ENCODE measurements at regions not wholly inside any gene's neighbourhood (a gene's known extent, or its start where the extent isn't known, plus 50 kb on each side); places are given as distances from the start of the nearest gene placed in this dataset.

DNA sequence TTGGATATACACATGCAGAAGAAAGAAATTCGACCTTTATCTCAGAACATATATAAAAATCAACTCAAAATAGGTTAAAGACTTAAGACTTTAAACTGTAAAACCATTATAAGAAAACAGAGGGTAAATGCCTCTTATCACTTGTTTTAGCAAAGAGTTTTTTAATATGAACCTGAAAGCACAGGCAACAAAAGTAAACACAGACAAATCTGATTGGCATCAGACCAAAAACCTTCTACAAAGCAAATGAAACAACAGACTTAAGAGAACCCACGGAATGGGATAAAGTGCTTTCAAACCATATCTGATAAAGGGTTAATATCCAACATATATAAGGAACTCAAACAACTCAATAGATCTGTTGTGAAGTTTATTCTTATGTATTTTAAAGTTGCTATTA is 309.9 kb upstream of the OPRM1 start:
- TF ChIP-seq CTCF (conservative IDR thresholded peaks at IDR 0.05; ENCODE audit: low read length): no peak
- no peak for DNase-seq (ENCODE audit: low read depth)

GRCh38 chr6:153727885-153728284 is 311.2 kb upstream of the OPRM1 start:
- no peak overlapping the region for H3K4me3 ChIP-seq (ENCODE audit: low read length)
- no peak for TF ChIP-seq CTCF (conservative IDR thresholded peaks at IDR 0.05; ENCODE audit: low read length)
- DNase-seq (ENCODE audit: low read depth): no peak

More for the DNA sequence above, 309.9 kb upstream of the OPRM1 start:
- H3K4me3 ChIP-seq (ENCODE audit: low read length): no peak overlapping the region

GRCh38 chr6:153725456-153725855 is 313.6 kb upstream of the OPRM1 start:
- H3K4me3 ChIP-seq (ENCODE audit: low read length): no peak overlapping the region
- TF ChIP-seq CTCF (conservative IDR thresholded peaks at IDR 0.05; ENCODE audit: low read length): no peak
- DNase-seq (ENCODE audit: low read depth): no peak

DNA sequence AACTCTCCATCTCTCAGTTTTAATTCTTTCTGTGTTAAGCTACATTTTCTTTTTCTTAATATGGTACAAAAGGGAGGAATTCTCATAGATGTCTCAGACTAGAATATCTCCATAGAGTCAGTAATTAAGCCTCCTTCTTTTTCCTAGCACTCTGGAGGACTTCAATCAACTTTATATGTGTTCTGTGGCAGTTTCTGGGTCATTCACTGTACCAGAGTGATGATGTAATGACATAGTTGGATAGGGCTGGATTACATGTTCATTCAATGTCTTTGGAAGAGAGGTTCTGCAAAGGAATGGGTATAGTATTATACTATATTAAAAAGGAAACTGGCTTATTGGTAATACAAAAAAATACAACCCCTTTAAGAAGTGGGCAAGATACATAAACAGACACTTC is 318.3 kb upstream of the OPRM1 start:
- no peak for DNase-seq (ENCODE audit: low read depth)
- H3K4me3 ChIP-seq (ENCODE audit: low read length): no peak overlapping the region
- TF ChIP-seq CTCF (conservative IDR thresholded peaks at IDR 0.05; ENCODE audit: low read length): no peak

DNA sequence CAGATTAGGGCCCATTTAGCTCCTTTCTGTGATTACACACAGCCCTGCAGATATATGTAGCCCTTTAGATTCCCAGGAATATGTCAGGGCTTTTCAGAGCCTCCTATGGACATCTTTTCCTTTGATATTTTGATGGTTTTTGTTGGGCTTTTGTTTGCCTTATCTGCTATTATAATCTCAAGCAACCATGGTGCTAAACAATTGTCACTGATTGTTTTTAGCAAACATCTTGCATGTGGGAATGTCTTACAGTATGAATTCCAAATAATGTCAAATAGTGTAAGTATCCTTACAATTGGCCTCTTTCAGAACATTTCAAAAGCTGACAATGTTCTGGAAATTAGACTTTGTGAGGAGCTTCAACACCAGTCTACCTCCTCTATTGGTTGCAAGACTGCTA is 333.6 kb upstream of the OPRM1 start:
- no peak overlapping the region for H3K4me3 ChIP-seq (ENCODE audit: low read length)
- DNase-seq (ENCODE audit: low read depth): no peak
- TF ChIP-seq CTCF (conservative IDR thresholded peaks at IDR 0.05; ENCODE audit: low read length): no peak

GRCh38 chr6:153702671-153703070 is 336.4 kb upstream of the OPRM1 start:
- no peak for TF ChIP-seq CTCF (conservative IDR thresholded peaks at IDR 0.05; ENCODE audit: low read length)
- no peak for DNase-seq (ENCODE audit: low read depth)
- H3K4me3 ChIP-seq (ENCODE audit: low read length): no peak overlapping the region

DNA sequence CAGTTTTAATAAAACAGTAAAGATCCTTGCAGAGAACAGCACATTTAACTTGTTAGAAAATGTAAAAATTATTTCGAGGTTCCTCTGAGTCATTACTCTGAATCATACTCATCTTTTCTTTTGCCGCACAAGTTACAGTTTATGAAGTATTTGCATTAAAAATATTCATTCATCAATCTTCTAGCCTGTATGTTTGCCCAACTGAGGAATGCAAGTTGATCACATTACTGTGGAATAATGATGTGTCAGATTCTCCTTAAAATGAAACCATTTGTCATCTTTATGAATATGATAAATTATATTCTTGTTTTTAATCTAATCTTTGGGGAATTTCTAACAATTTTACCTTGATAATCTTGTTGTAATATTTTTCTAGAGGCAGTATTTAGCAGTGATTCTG is 340.4 kb upstream of the OPRM1 start:
- TF ChIP-seq CTCF (conservative IDR thresholded peaks at IDR 0.05; ENCODE audit: low read length): no peak
- no peak overlapping the region for H3K4me3 ChIP-seq (ENCODE audit: low read length)
- DNase-seq (ENCODE audit: low read depth): no peak

All from AG10803 (cell line).